Right lobe of liver (tissue), 6 donors: ENCODE measurements at regions not wholly inside any gene's neighbourhood (a gene's known extent, or its start where the extent isn't known, plus 50 kb on each side); places are given as distances from the start of the nearest gene placed in this dataset.
A peak's percentile ranks its signal among the peaks of the same experiment; 100 is the strongest.

Experiments
- ATAC-seq, 4 donors: fragments of 200-7000 bp; cut with Tn5 transposase; one replicate each; pipeline ENCODE4 v1.9.1; 2020; ENCODE audit warnings: mild to moderate bottlenecking in 4 of 4, moderate library complexity in 4 of 4
- DNase-seq, 3 donors: peaks; one replicate each; pipeline ENCODE4 v3.0.0-alpha.2; 2020
- H3K27ac ChIP-seq, 3 donors: fragments of 200-600 bp; one replicate each; pipeline ENCODE4 v1.8.0; 2022
- H3K27me3 ChIP-seq, 2 donors: fragments of 200-600 bp; one replicate each; pipeline ENCODE4 v1.8.0; 2022
- H3K36me3 ChIP-seq, 4 donors: fragments of 200-600 bp; sonication (generic) in 1 of 4; one replicate each; pipeline versions ENCODE4 v1.5.1 to v1.8.0; 2017 to 2022; ENCODE audit warnings: control low read depth in 1 of 4
- H3K4me1 ChIP-seq, 4 donors: fragments of 200-600 bp; sonication (generic) in 1 of 4; one replicate each; pipeline versions ENCODE4 v1.5.1 to v1.8.0; 2017 to 2022; ENCODE audit warnings: control low read depth in 1 of 4
- H3K4me3 ChIP-seq, 3 donors: fragments of 200-600 bp; one replicate each; pipeline ENCODE4 v1.8.0; 2022
- H3K9me3 ChIP-seq, 4 donors: fragments of 200-600 bp; sonication (generic) in 1 of 4; one replicate each; pipeline versions ENCODE4 v1.5.1 to v1.8.0; 2017 to 2022; ENCODE audit warnings: control low read depth in 1 of 4
- POLR2A ChIP-seq: fragments of 450-650 bp; IDR thresholded peaks from one replicate; pipeline ENCODE4 v1.6.1; 2017; ENCODE audit warnings: antibody characterized with exemption, mild to moderate bottlenecking
- WGBS: methylation state at CpG from one replicate; pipeline ENCODE4 v1.1.6; 2018; ENCODE audit warnings: low coverage, low lambda C conversion rate; ENCODE audit not compliant: insufficient coverage; ENCODE audit errors: missing lambda C conversion rate; 5-methylcytosine and 5-hydroxymethylcytosine counted together
- intact Hi-C, 2 donors: fragments of 100-400 bp; cut with DNase I; formaldehyde crosslinking; loops; one replicate each; pipeline versions ENCODE4 v1.11.2 to v1.14.1; 2022
- TF ChIP-seq, protein P1 (sequence below), 4 donors: fragments of 200-600 bp in 3 of 4; fragments of 450-650 bp in 1 of 4; IDR thresholded peaks; one replicate each; pipeline versions ENCODE4 v1.5.1 to v1.8.0; 2016 to 2022; ENCODE audit warnings: antibody characterized with exemption in 4 of 4, mild to moderate bottlenecking in 2 of 4
- donor health status: DM: no; HTN: yes; CAD: no.
- donor health status: DM: no; HTN: no; CAD: no.
- donor health status: DM: no; HTN: no; CAD: no.
- donor health status: DM: no; HTN: yes; CAD: no.
- donor health status: DM: no; HTN: yes; CAD: no.

DNA sequence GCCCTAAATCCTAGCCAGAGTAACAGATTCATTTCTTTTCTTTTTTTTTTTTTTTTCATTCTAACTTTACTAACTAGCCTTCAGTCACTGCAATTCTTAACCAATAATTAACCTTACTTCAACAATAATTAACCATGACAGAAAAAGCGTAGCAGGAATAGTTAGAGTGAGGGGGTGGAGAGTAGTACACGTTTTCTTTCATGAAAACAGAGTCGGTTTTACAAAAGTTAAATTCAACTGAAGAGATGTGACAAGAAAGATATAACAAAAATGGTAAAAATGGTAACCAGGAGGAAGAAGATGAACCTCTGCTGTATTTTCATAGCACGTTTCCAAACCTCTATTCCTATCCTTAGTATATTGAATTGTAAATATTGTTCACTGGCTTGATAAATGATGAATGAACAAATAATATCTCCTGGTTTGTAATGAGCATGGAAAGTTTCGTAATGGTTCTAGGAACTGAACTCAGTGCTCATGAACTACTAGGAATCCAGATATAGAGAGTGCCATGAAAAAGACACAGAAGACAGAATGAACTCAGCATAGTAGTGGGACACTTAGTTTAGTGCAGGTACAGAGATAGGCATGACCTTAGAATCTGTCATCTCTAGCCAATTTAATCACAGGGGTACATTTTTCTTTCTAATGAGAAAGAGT, 116.5 kb upstream of the ANO5 start:
- H3K36me3 ChIP-seq = no peaks in the 10 kb centered on the region
- peak; percentile 88 to 95 (median 90) for ATAC-seq
- DNase-seq = no peak
- no peaks in the 10 kb centered on the region for H3K27me3 ChIP-seq
- no peaks in the 10 kb centered on the region for H3K9me3 ChIP-seq
- 19% methylated on average over 5 of the region's 5 CpGs for WGBS
- no peak overlapping the region for H3K4me3 ChIP-seq
- intact Hi-C loops = no loop called here
- TF ChIP-seq, protein P1, sequence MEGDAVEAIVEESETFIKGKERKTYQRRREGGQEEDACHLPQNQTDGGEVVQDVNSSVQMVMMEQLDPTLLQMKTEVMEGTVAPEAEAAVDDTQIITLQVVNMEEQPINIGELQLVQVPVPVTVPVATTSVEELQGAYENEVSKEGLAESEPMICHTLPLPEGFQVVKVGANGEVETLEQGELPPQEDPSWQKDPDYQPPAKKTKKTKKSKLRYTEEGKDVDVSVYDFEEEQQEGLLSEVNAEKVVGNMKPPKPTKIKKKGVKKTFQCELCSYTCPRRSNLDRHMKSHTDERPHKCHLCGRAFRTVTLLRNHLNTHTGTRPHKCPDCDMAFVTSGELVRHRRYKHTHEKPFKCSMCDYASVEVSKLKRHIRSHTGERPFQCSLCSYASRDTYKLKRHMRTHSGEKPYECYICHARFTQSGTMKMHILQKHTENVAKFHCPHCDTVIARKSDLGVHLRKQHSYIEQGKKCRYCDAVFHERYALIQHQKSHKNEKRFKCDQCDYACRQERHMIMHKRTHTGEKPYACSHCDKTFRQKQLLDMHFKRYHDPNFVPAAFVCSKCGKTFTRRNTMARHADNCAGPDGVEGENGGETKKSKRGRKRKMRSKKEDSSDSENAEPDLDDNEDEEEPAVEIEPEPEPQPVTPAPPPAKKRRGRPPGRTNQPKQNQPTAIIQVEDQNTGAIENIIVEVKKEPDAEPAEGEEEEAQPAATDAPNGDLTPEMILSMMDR (IDR thresholded peaks at IDR 0.05) = no peak
- TF ChIP-seq POLR2A = peak; percentile 49
- H3K4me1 ChIP-seq = peaks cover 0 to 41% (median 11%) of the 10 kb centered on the region in 4 donors
- H3K27ac ChIP-seq = peak overlapping the region; percentile 47 to 79 (median 71)

DNA sequence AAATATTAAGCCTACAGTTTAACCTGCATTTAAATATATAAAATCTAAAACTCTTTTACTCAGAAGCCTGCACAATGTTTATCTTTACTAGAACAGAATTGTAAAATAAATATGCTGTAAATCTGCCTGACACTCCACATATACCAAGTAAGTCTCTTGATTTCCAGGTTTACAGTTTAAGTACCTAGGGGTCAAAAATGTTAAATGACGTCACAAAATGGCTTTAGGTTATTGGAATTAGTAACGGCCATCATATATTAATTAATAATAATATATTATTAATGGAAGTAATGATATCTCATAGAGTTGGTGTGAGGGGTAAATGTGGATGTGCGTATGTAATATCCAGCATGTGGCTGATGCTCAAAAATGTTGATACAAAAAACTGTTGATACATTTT, 114.8 kb upstream of the ANO5 start:
- H3K4me3 ChIP-seq = no peak overlapping the region
- intact Hi-C loops = no loop called here
- no peaks in the 10 kb centered on the region for H3K27me3 ChIP-seq
- WGBS = 58% methylated on average over 3 of the region's 3 CpGs
- TF ChIP-seq, protein P1 (IDR thresholded peaks at IDR 0.05) = no peak
- no peak for TF ChIP-seq POLR2A
- no peak overlapping the region for H3K27ac ChIP-seq
- H3K4me1 ChIP-seq = peaks cover 0 to 50% (median 11%) of the 10 kb centered on the region in 4 donors
- no peak for ATAC-seq
- H3K9me3 ChIP-seq = no peaks in the 10 kb centered on the region
- no peak for DNase-seq
- no peaks in the 10 kb centered on the region for H3K36me3 ChIP-seq

DNA sequence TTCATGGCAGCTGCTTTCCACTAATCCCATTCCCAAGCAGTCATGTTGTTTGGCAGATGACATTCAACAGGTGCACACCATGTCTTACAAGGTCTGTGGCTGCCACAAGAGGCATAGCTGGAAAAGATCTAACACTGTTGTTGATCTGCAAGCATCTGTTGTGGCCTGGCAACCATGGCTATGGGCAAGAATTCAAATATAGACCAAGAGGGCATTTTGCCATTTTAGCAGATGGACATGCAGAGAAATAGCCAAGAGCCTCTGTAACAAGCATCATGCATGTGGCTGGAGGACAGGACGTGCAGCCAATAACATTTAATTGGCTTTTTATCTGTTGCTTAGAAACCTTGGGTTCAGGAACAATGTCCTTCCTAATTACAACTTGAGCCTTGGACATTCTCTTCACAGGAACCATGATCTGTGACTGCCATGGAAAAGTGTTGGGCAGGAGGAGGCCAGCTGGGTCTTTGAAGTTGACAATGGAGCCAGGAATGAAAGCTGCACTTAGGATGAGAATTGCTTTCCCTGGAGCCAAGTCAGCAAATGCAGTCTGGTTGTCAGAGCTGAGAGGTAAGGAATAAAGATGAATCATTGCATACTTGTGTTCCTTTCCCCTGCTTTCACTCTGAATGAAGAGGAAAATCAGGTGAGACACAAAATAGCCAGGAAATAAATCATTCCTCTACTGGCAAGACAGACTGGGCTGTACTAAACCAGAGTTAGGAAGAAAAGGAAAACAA, 113.6 kb upstream of the ANO5 start:
- WGBS = 29% methylated on average over 1 of the region's 1 CpG
- H3K4me1 ChIP-seq = peaks cover 0 to 61% (median 16%) of the 10 kb centered on the region in 4 donors
- no peak for TF ChIP-seq POLR2A
- TF ChIP-seq, protein P1 (IDR thresholded peaks at IDR 0.05) = no peak
- peak in 3 of 4 donors; percentile 3 to 40 (median 10) for ATAC-seq
- peak overlapping the region in 1 of 3 donors; percentile 56 for H3K27ac ChIP-seq
- H3K9me3 ChIP-seq = no peaks in the 10 kb centered on the region
- H3K36me3 ChIP-seq = no peaks in the 10 kb centered on the region
- intact Hi-C loops = no loop called here
- DNase-seq = no peak
- H3K4me3 ChIP-seq = no peak overlapping the region
- no peaks in the 10 kb centered on the region for H3K27me3 ChIP-seq

DNA sequence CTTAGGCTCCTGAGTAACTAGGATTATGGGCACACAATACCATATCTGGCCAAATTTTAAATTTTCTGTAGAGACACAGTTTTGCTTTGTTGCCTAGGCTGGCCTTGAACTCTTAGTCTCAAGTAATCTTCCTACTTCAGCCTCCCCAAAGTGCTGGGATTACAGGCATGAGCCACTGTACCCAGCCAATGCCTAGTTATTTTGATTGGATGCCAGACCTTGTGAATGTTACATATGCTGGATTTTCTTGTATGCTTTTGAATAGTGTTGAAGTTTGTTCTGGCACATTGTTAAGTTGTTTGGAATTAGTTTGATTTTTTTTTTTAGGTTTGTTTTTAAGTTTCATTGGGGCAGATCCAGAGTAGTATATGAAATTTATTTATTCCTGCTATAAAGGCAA, 110.7 kb upstream of the ANO5 start:
- ATAC-seq (peak in 3 of 4 donors; percentile 22 to 55 (median 26)), DNase-seq (no peak)
- Histone ChIP-seq H3K4me3 (no peak overlapping the region), H3K36me3 (no peaks in the 10 kb centered on the region), H3K4me1 (peaks cover 0 to 56% (median 14%) of the 10 kb centered on the region in 4 donors), H3K27me3 (no peaks in the 10 kb centered on the region), H3K9me3 (no peaks in the 10 kb centered on the region), H3K27ac (peak overlapping the region; percentile 39 to 65 (median 46))
- TF ChIP-seq, protein P1 (IDR thresholded peaks at IDR 0.05) = no peak
- no peak for TF ChIP-seq POLR2A
- intact Hi-C loops = no loop called here
